HG03095 (cell line): ENCODE measurements at regions not wholly inside any gene's neighbourhood (a gene's known extent, or its start where the extent isn't known, plus 50 kb on each side); places are given as distances from the start of the nearest gene placed in this dataset.
"Not testable (repeated sequence)": the region's sequence is repeated elsewhere in the genome, so short reads cannot be mapped to it uniquely, and the experiment has no call there.

ENCODE experiments used
- ATAC-seq: cut with Tn5 transposase; IDR thresholded peaks from one replicate; pipeline ENCODE4 v1.9.1; 2021; ENCODE audit warnings: moderate library complexity; ENCODE audit not compliant: unreplicated experiment

DNA sequence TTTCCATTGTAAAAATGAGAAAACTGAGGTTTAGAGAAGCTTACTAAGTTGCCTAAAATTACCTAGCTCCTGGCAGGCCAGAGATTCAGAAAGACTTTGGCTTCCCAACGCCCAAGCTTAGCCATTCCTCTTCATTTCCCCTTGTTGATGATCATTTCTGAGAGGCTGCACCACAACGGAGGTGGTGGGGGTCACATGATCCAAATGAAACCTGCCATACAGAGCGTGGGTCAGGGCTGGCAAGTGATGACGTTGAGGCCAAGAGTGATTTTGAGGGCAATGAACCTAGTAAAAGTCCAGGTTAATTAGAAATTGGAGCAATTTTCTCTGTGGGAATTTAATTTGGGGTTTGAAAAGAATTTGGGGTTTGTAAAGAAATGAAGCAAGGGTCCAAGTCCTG lies 109.9 kb downstream of the TMEM182 start:
- no peak for ATAC-seq

DNA sequence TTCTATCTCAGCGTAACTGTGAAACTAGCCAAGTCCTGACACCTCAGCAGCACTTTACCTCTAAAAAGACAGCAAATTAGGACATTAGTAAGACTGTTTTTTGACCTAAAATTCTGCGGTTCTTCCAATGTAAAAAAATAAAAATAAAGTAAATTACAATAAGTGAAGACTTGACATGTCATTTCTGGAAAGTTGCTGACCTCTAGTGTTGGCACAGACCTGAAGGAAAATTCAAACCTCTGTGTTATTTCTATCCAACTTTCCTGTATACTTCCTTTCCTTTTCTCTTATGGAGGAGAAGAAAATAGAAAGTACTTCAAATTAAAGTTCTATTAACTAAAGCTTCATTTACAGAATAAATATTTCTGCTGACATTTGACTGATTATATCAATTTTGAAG lies 110.6 kb downstream of the TMEM182 start:
- no peak for ATAC-seq

DNA sequence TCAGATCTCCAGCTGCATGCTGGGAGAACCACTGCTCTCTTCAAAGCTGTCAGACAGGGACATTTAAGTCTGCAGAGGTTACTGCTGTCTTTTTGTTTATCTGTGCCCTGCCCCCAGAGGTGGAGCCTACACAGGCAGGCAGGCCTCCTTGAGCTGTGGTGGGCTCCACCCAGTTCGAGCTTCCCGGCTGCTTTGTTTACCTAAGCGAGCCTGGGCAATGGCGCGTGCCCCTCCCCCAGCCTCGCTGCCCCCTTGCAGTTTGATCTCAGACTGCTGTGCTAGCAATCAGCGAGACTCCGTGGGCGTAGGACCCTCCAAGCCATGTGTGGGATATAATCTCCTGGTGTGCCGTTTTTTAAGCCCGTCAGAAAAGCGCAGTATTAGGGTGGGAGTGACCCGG lies 117.7 kb downstream of the TMEM182 start:
- ATAC-seq: not testable (repeated sequence)

DNA sequence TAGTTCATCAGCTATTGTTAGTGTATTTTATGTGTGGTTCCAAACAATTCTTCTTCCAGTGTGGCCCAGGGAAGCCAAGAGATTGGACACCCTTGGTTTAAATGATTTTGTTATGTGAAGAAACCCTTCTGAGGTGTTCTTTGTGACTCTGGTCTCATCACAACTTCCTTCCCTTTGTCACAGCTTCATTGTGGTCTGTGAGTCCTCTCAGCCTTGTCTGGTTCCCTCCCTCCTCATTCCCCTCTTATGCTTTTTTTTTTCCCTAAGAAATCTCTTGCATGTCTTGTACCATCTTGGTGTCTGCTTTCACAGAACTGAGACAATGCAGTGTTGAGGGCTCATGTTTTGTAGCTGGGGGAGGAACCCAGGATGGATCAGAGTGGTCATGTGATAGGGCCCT lies 118.9 kb downstream of the TMEM182 start:
- ATAC-seq: no peak

DNA sequence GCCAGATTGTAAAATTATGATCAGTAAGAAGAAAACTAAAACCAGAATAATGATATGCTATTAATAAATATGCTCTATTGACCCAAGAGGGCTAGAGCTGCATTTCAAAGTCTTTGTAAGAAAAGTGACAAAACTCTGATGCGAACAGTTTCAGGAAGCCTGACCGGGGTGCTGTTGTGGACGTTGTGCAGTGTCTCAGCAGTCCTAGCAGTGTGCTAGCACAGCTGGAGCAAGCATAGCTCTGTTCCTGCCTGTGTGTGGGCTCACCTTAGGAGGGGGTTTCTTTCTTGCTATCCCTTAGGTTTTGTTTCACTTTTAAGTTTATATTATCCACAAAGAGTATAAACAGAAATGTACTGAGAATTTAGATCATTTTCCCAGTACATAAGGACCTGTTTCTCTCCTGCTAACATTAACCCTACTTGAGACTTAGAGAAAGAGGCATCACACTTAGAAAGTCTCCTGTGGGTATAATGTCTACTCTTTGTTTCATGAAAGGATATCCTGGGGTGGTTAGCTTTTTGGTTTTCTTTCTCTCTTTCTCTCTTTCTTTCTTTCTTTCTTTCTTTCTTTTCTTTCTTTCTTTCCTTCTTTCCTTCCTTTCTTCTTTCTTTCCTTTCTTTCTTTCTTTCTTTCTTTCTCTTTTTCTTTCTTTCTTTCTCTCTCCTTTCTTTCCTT lies 124.5 kb downstream of the TMEM182 start:
- ATAC-seq: no peak

DNA sequence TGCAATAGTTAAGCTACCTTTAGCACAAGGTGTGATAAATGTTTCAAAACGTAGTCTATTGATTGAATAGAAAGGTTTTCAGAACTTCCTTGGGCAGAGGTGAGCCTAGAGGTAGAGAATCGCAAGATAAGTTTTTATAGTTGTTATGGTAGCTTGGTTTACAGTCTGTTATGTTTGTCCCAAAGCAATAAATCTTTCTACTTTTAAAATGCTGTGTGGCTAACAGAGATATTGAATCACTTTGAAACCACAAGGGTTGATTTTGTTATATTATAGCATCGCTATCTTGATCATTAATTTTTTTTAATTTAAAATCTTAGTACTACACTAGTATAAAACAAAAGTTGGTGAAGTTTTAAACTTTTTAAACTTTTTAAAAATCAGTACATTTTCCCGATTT lies 126.7 kb downstream of the TMEM182 start:
- no peak for ATAC-seq

DNA sequence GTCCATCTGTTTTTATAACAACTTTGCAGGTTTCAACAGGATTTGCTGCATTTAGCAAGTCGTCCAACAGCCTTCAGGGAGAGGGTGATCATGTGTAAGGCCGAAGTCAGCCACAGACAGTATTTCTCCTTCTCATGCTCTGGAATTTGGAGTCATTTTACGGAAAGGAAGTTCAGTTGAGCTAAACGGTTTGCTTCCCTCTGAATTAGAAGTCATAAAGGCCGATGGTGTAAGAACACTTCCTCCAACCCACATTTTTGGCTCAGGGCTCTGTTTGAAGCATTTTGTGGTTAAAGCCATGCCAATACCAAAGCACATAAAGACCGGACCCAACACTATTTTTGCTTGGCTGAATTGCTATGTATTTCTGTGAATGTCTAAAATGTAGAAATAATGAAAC lies 129.5 kb downstream of the TMEM182 start:
- ATAC-seq: no peak

DNA sequence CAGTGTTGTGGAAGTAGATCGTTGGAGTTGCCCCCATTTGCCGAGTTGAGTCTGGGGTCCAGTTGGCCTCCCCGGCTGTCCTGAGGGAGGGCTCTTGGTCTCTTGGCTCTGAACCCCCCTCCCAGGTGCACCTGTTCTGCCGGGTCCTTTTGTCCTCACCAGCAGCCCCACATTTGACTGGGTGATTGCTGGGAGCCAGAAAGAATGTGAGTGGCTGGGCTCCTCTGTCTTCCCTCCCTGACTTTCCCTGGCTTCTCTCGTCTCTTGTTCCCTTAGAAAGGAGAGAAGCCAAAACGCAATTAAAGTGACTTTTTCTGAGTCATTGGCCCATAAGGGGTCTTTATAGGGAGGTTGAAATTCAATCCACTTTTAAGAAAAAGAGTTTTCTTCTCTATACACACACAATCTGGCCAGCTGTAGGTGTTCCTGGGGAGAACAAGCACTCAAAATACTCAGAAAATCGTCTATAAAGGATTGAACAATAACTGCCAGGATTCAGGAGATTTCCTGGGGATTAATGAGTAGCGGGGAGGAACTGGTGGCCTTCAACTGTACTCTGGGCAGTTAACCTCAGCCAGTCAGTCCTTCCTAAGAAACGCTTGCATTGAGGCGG lies 131.0 kb downstream of the TMEM182 start:
- ATAC-seq: no peak

DNA sequence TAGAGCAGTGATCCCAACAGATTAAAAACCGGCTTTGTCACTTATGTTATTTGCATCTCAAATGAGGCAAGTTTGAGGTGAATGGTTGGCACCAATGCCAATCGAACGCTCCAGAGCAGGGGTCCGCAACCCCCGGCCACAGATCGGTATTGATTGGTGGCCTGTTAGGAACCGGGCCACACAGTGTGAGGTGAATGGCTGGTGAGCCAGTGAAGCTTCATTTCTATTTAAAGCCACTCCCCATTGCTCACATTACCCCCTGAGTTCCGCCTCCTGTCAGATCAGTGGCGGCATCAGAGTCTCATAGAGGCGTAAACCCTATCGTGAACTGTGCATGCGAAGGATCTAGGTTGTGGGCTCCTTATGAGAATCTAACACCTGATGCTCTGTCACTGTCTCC lies 132.0 kb downstream of the TMEM182 start:
- ATAC-seq: no peak

DNA sequence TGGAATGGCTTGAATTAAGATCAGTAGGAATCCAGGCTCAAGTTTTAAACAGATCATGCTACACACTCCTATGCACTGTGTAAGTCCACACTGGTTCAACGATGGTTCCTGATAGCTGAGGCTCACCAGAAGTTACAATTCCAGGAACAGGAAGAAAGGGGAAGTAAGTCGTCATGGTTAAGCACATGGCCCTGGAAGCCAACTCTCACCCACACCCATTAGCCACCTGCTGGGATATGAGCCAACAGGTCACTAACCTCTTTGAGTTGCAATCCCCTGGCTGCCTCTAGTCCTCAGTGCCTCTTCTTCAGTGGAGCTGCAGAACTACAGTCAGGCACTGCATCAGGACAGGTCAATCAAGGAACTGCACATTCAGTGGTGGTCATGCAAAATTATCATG lies 133.5 kb downstream of the TMEM182 start:
- no peak for ATAC-seq

DNA sequence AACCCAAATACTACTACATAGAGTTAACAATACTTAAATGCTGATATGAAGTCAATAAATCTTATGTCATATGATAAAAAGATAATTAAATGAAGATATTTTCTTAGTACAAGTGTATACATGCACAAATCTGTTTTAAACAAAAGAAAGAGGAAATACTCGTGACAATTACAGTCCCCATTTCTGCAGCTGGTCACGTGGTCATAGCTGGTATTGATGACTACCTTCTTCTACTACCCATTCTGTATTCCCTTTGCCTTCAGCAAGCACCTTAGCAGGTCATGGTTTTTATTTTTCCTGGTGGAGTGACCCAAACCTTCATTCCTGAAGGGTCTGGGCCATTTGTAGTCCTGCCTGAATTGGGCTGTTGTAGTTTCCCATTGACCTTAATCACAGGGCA lies 147.4 kb downstream of the TMEM182 start:
- not testable (repeated sequence) for ATAC-seq

DNA sequence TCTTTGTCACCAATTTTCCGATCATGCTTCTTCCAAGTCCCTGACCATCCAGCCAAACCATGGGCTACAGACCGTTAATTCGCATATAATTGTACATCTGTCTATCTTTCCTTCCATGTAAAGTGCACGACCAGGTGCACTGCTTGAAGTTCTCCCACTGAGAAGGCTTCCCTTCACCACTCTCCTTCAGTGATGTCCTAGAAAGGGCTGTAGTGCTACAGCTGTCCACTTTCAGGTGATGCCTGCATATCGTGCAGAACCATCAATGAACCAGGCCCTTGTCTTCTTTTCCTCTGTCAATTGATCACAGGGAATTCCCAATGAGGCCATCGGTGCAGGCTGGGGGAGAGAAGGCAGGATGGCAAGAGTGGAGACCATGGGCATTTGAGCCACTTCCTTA lies 148.9 kb downstream of the TMEM182 start:
- ATAC-seq: no peak

DNA sequence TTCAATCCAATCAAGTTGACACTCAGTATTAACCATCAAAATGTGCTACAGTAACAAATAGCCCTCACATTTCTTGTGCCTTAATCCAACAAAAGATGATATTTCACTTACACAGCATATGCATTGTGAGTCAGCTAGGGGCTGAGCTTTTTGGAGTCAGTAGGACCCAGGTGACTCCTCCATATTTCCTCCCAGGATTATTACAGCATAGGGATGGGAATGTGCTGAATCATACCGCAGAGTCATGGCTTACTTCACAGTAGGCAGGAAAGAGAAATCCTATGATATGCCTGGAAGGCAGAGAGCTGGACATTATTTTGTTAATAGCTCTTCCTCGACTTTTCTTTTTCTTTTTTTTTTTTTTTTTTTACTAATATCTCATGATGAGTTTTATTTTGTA lies 153.3 kb downstream of the TMEM182 start:
- ATAC-seq: no peak

DNA sequence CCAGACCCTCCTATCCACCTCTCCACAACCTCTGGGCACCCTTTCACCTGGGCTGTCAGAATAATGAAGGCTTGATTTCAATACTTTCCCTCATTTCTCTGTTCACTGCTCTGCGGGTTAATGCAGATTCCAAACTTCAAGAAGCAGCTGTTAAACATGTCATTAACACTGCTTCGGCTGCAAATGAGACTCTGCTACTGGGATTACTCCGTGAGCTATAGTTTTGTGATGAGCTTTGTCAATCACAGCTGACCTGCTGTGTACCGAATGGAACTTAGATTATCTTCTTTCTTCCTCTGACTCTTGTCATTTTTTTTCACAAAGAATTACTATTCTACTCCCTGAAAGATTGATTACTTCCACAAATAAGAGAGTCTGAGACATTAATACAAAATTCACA lies 160.5 kb downstream of the TMEM182 start:
- no peak for ATAC-seq

DNA sequence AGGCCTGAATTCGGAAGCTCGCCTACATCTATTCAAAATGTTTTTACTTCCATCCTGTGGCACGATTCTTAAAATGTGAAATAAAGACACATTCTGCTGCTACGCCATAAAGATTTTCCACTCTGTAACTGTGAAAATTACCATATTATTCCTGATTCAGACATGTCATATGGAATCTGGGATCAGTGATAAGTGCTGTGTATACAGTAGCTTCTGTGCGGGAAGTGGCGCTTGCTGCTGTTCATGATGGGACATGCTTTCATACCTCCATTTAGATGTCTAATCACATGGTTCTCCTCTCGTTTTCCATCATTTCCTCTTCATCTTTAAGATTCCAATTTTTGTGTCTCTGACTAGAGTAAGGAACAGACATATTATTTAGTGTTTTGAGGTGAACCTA lies 163.2 kb downstream of the TMEM182 start:
- no peak for ATAC-seq

DNA sequence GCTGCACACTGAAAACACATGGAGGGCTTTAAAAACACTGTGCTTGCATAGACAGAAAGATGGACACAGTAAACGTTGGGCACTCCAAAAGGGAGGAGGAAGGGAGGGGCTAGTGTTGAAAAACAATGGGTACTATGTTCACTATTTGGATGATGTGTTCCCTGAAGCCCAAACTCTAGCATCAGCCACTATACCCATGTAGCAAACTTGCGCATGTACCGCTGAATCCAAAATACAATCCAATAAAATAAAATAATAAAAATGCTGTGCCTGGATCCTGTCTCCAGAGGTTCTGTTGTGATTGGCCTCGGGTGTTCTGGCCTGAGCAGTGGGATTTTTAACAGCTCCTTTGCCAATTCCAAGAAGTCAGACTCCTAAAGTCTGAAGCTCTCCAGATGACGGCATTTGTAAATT lies 166.0 kb downstream of the TMEM182 start:
- no peak for ATAC-seq

DNA sequence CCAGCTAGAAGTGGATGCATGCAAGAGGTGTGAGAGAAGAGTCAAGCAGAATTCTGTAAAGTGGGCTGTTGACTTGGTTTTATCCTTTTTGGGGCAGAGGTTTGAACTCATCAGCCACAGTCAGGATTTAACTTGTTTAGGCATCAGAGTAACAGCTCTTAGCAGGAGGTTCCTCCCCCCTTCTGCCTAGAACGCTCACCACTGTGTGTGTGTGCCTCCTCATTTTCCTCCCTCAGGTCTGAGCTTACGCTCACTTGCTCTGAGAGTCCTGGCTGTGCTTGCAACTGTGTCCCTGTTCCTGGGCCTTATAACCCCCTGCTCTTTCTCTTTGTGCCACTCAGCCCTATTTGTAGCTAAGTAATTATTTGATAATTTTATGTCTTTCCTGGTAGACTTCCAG lies 167.9 kb downstream of the TMEM182 start:
- no peak for ATAC-seq

DNA sequence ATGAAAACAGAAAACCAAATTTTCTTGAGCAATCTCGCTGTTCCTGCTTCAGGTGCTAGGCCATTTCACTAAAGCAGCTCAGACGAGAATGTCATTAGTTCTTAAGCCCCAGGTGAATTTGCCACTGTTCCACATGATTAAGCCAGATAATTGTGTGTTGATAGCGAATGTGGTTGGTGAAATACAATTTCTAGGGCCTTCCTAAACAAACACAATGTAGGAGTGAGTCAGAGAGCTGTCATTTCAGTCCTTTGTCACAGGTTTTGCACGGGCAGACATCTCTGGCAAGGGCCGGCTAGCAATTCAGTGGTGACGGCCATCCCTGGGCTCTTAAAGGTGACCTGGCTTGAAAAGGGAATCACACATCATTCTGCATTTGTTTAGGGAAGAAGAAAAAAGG lies 170.7 kb downstream of the TMEM182 start:
- no peak for ATAC-seq

DNA sequence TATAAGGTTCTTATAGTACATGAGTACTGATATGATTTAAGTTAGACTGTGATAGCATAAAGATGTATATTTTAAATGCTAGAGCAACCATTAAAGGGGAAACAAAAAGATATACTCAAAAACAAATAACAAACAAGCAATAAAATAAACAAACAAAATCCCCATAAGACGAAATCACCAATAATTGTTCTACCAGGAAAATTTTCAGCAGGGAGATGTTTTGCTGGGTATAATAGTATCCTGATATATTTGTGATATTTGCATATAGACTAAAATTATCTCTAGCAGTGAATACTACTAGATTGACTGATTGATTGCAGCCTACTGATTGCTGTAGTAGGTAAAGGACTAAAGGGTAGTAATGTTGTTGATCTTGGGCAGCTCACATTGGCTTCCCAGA lies 177.4 kb downstream of the TMEM182 start:
- no peak for ATAC-seq

DNA sequence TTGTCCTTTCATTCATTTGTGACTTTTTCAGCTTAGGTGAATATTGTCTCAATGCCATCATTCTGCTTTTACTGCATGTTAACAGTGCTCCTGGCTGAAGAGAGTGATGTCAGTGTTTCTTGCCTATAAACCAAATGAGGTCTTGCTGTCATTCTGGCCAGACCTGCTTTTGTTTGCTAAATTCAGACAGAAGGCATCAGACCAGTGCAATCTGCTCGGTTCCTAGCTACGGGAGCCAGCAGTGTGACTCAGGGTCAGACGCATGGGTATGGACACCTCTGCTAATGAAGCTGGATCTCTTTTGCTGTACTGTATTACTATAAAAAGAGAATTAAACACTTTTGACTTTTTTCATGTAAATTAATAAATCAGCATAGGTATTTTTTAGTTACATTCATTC lies 178.9 kb downstream of the TMEM182 start:
- no peak for ATAC-seq

DNA sequence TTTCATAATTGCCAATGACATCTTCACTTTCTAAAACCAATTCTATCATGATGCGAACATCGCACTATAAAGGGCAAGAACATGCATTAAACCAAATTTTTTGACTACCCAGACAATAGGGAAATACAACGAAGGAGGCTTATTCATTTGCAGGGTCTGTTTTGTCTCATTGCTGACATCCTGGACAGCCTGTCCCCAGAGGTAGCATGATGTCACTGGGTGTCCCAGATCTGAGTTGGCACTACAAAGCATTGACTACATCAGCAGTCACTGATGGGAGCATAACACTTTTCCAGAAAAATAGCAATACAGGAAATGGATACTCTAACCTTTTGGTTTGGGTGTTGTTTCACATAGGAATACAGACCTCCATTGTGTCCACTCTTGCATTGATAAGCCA lies 180.3 kb downstream of the TMEM182 start:
- ATAC-seq: no peak

DNA sequence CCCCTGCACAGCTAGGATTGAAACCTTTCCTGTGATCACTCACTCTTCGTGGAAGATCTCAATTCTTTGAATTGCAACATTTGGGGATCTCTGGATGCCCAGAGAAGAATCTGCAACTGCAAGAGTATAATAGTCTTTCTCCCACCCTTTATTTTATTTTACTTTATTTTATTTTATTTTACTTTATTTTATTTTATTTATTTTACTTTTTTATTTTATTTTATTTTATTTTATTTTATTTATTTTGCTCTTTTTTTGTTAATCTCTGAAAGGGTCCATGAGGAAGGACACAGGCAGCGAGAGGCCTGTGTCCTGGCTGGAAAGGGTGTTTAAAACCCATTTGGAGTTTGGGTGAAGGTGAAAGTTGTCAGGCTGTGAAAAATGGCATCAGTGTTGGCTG lies 181.4 kb downstream of the TMEM182 start:
- no peak for ATAC-seq

DNA sequence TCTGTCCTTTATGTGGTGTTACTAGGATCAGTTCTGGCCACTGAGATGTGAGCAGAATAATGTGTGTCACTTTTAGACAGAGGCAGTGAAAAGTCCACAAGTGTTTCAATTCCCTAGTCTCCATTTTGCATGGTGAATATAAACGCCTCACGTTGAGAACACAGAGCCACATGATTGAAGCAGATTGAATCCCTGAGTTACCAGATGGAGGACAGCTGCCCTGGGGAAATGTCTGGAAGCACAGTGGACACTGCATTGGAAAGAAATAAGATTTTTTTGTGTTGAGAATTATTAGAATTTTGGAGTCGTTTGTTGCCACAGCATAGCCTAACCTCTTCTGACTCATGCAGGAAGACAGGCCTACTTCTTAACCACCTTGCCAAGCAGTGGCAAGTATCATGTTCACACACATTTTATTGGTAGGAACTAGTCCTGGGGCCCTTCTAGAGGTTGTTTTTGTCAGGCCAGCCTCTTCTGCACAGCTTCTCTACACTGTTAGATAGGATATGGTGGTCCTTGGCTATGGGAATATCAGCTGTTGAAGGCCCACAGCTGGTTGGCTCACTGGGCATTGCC lies 188.6 kb downstream of the TMEM182 start:
- ATAC-seq: no peak
